ENCODE measurements at regions not wholly inside any gene's neighbourhood (a gene's known extent, or its start where the extent isn't known, plus 50 kb on each side); places are given as distances from the start of the nearest gene placed in this dataset.

DNA sequence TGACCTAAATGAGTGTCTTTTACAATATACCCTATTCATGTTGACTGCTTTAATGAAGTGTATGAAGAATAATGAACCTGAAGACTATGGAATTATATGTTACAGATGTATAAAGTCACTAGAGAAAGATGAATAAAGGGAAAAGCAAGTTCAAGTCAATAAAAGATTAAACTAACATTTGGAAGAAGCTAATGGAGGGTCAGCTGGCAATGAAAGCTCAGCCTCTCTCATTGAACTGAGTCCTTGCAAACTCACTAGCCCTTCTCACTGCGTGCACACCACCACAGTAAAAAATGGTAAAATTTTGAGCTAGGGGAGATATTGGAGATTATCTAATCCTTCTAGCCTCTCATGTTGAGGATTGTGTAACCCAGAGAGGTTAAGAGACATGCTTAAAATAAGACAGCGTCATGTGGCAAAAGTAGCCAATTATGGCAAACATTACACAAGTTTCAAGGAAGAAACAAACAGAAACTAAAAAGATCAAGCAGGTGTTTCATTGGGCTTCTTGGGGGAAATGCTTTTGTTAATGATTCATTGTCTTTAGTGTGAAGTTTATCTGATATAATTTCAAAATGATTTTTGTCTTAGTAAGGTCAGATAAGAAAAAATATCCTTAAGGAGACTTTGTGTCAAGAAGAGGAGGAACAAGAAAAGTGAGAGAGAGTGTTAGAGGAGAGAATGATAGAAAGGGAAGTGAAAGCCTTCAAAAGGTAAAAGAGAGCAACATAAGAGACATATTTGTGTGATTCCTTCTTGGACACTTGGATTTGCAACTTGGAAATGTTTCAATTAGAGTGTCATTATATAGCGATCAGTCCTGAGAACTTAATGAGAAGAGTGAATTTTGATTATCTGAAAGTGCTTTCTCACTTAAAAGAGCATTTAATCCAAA lies 893.7 kb upstream of the FAM98A start:
- TF ChIP-seq RAD21 (conservative IDR thresholded peaks at IDR 0.05) (no peak), POLR2AphosphoS5 (IDR thresholded peaks at IDR 0.05) (no peak), EZH2 (IDR thresholded peaks at IDR 0.05; ENCODE audit: borderline replicate concordance, insufficient read depth, low read length, poor library complexity, severe bottlenecking) (no peak), CTCF (IDR thresholded peaks at IDR 0.05; ENCODE audit: poor library complexity, severe bottlenecking) (no peak)
- Histone ChIP-seq H3K9me3 (ENCODE audit: low read length) (no peaks in the 10 kb centered on the region), H3K27me3 (ENCODE audit: insufficient read depth, low read depth, low read length) (no peaks in the 10 kb centered on the region), H2AFZ (ENCODE audit: low read depth, low read length) (no peak overlapping the region), H4K20me1 (ENCODE audit: insufficient read depth) (no peaks in the 10 kb centered on the region), H3K9ac (ENCODE audit: low read length) (no peak overlapping the region), H3K4me3 (ENCODE audit: low read length) (no peak overlapping the region), H3K27ac (ENCODE audit: low read length) (no peak overlapping the region), H3K9me2 (ENCODE audit: insufficient read depth, low read length) (no peaks in the 10 kb centered on the region), H3F3A (ENCODE audit: insufficient read depth, low read length, poor library complexity, severe bottlenecking) (no peaks in the 10 kb centered on the region), H3K79me2 (replicated peaks; ENCODE audit: insufficient read depth, low read length) (no peaks in the 10 kb centered on the region), H3K4me2 (ENCODE audit: low read length) (no peak overlapping the region), H3K36me3 (ENCODE audit: insufficient read depth, low read length) (no peaks in the 10 kb centered on the region)

DNA sequence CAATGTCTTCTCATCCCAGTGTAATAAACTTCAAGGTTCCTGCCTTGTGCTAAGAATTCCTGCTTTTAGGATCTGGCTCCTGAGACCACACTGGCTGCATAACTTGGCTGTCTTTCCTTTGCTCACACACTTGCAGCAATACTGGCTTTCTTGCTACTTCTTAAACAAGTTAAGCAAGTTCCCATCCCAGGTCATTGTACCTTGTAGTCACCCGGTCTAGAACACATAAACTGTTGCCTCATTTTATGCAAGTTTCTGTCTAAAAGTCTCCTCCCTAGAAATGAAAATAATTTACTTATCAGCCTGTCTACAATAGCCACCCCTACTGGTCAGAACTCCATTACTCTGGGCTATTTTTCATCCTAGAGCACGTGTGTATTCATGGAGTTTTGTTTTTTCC lies 887.9 kb upstream of the FAM98A start:
- H3K27ac ChIP-seq (ENCODE audit: low read length): no peak overlapping the region
- no peak overlapping the region for H3K4me2 ChIP-seq (ENCODE audit: low read length)
- H3K9ac ChIP-seq (ENCODE audit: low read length): no peak overlapping the region
- no peaks in the 10 kb centered on the region for H3K9me2 ChIP-seq (ENCODE audit: insufficient read depth, low read length)
- no peaks in the 10 kb centered on the region for H3K27me3 ChIP-seq (ENCODE audit: insufficient read depth, low read depth, low read length)
- H3K9me3 ChIP-seq (ENCODE audit: low read length): no peaks in the 10 kb centered on the region
- TF ChIP-seq MXI1 (conservative IDR thresholded peaks at IDR 0.05; ENCODE audit: poor library complexity, severe bottlenecking) (no peak), EP300 (conservative IDR thresholded peaks at IDR 0.05; ENCODE audit: poor library complexity, severe bottlenecking) (no peak), POLR2AphosphoS5 (IDR thresholded peaks at IDR 0.05) (no peak), CTCF (IDR thresholded peaks at IDR 0.05; ENCODE audit: poor library complexity, severe bottlenecking) (no peak), EZH2 (IDR thresholded peaks at IDR 0.05; ENCODE audit: borderline replicate concordance, insufficient read depth, low read length, poor library complexity, severe bottlenecking) (no peak), SMC3 (conservative IDR thresholded peaks at IDR 0.05; ENCODE audit: poor library complexity) (no peak), RAD21 (conservative IDR thresholded peaks at IDR 0.05) (no peak), TAF1 (IDR thresholded peaks at IDR 0.05; ENCODE audit: low read depth) (no peak)
- TF ChIP-seq, protein P1, sequence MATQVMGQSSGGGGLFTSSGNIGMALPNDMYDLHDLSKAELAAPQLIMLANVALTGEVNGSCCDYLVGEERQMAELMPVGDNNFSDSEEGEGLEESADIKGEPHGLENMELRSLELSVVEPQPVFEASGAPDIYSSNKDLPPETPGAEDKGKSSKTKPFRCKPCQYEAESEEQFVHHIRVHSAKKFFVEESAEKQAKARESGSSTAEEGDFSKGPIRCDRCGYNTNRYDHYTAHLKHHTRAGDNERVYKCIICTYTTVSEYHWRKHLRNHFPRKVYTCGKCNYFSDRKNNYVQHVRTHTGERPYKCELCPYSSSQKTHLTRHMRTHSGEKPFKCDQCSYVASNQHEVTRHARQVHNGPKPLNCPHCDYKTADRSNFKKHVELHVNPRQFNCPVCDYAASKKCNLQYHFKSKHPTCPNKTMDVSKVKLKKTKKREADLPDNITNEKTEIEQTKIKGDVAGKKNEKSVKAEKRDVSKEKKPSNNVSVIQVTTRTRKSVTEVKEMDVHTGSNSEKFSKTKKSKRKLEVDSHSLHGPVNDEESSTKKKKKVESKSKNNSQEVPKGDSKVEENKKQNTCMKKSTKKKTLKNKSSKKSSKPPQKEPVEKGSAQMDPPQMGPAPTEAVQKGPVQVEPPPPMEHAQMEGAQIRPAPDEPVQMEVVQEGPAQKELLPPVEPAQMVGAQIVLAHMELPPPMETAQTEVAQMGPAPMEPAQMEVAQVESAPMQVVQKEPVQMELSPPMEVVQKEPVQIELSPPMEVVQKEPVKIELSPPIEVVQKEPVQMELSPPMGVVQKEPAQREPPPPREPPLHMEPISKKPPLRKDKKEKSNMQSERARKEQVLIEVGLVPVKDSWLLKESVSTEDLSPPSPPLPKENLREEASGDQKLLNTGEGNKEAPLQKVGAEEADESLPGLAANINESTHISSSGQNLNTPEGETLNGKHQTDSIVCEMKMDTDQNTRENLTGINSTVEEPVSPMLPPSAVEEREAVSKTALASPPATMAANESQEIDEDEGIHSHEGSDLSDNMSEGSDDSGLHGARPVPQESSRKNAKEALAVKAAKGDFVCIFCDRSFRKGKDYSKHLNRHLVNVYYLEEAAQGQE (IDR thresholded peaks at IDR 0.05; ENCODE audit: borderline replicate concordance): no peak
- no peaks in the 10 kb centered on the region for H3K79me2 ChIP-seq (replicated peaks; ENCODE audit: insufficient read depth, low read length)
- no peak overlapping the region for H2AFZ ChIP-seq (ENCODE audit: low read depth, low read length)
- no peaks in the 10 kb centered on the region for H4K20me1 ChIP-seq (ENCODE audit: insufficient read depth)
- H3K4me3 ChIP-seq (ENCODE audit: low read length): no peak overlapping the region
- H3F3A ChIP-seq (ENCODE audit: insufficient read depth, low read length, poor library complexity, severe bottlenecking): no peaks in the 10 kb centered on the region
- no peaks in the 10 kb centered on the region for H3K36me3 ChIP-seq (ENCODE audit: insufficient read depth, low read length)
